ENCODE measurements at regions not wholly inside any gene's neighbourhood (a gene's known extent, or its start where the extent isn't known, plus 50 kb on each side); places are given as distances from the start of the nearest gene placed in this dataset.

GRCh38 chr17:51548125-51548524 lies 287.8 kb downstream of the UTP18 start:
- TF ChIP-seq ZNF114 (CRISPR knock-in tag; IDR thresholded peaks at IDR 0.05): no peak
- TF ChIP-seq EZH2 (IDR thresholded peaks at IDR 0.05; ENCODE audit: low read depth, unreplicated experiment): no peak
- no peak for TF ChIP-seq REST (IDR thresholded peaks at IDR 0.05; ENCODE audit: unreplicated experiment)
- no peak for TF ChIP-seq POLR2AphosphoS5 (IDR thresholded peaks at IDR 0.05; ENCODE audit: low read depth)
- no peak for TF ChIP-seq NANOG (IDR thresholded peaks at IDR 0.05; ENCODE audit: borderline replicate concordance)
- no peak for TF ChIP-seq ZNF331 (CRISPR knock-in tag; IDR thresholded peaks at IDR 0.05; ENCODE audit: low read depth)
- ATAC-seq (no peak), DNase-seq (ENCODE audit: low spot score) (no peak)
- Mint-ChIP-seq H3K4me3 (no peak overlapping the region), H3K9me3 (no peaks in the 10 kb centered on the region), H3K27me3 (ENCODE audit: insufficient read depth, low read depth, poor library complexity) (peaks cover 2% of the 10 kb centered on the region), H3K27ac (no peak overlapping the region), H3K4me1 (peaks cover 5% of the 10 kb centered on the region; the same call in 1 of the 3 replicates), H3K36me3 (ENCODE audit: low read depth) (no peaks in the 10 kb centered on the region)
- no peaks in the 10 kb centered on the region for H3K9me2 ChIP-seq (ENCODE audit: insufficient read depth)
- no peaks in the 10 kb centered on the region for H3K36me3 ChIP-seq (ENCODE audit: insufficient read depth)
- no peak overlapping the region for H3K4me3 ChIP-seq
- no peak overlapping the region for H3K27ac ChIP-seq (ENCODE audit: low read depth)
- no peaks in the 10 kb centered on the region for H3K4me1 ChIP-seq (ENCODE audit: insufficient read depth)
- H3K79me2 ChIP-seq (replicated peaks; ENCODE audit: insufficient read depth): no peaks in the 10 kb centered on the region
- no peak overlapping the region for H3K4me2 ChIP-seq
- no peaks in the 10 kb centered on the region for H4K20me1 ChIP-seq (replicated peaks; ENCODE audit: insufficient read depth)
- no peaks in the 10 kb centered on the region for H3K27me3 ChIP-seq (ENCODE audit: insufficient read depth)
- H2AFZ ChIP-seq: no peak overlapping the region
- no peaks in the 10 kb centered on the region for H3F3A ChIP-seq (replicated peaks; ENCODE audit: low read depth)

- Histone ChIP-seq H3K36me3 (ENCODE audit: insufficient read depth) (no peaks in the 10 kb centered on the region), H3F3A (replicated peaks; ENCODE audit: low read depth) (no peaks in the 10 kb centered on the region), H3K79me2 (replicated peaks; ENCODE audit: insufficient read depth) (no peaks in the 10 kb centered on the region), H3K27me3 (ENCODE audit: insufficient read depth) (no peaks in the 10 kb centered on the region), H3K4me3 (no peak overlapping the region), H4K20me1 (replicated peaks; ENCODE audit: insufficient read depth) (no peaks in the 10 kb centered on the region), H3K4me1 (ENCODE audit: insufficient read depth) (no peaks in the 10 kb centered on the region), H2AFZ (no peak overlapping the region), H3K4me2 (no peak overlapping the region), H3K9me2 (ENCODE audit: insufficient read depth) (0 out of 2 replicates have a peak, but pooled peaks cover 4% of the 10 kb centered on the region), H3K27ac (ENCODE audit: low read depth) (no peak overlapping the region)
- H3K4me3 Mint-ChIP-seq: no peak overlapping the region
- ATAC-seq: no peak
- H3K27me3 Mint-ChIP-seq (ENCODE audit: insufficient read depth, low read depth, poor library complexity): peaks cover 2% of the 10 kb centered on the region
- H3K4me1 Mint-ChIP-seq: no peaks in the 10 kb centered on the region
- no peak for DNase-seq (ENCODE audit: low spot score)
- H3K27ac Mint-ChIP-seq: no peak overlapping the region
- no peaks in the 10 kb centered on the region for H3K9me3 Mint-ChIP-seq
- H3K36me3 Mint-ChIP-seq (ENCODE audit: low read depth): no peaks in the 10 kb centered on the region
- TF ChIP-seq EZH2phosphoT487 (IDR thresholded peaks at IDR 0.05; ENCODE audit: unreplicated experiment): no peak
- TF ChIP-seq CTCF (conservative IDR thresholded peaks at IDR 0.05; ENCODE audit: low read depth in 2 of 2): no peak
- no peak for TF ChIP-seq ZNF462 (CRISPR knock-in tag; IDR thresholded peaks at IDR 0.05)
- no peak for TF ChIP-seq CREB1 (CRISPR knock-in tag; IDR thresholded peaks at IDR 0.05; ENCODE audit: low read depth)
- TF ChIP-seq NANOG (IDR thresholded peaks at IDR 0.05; ENCODE audit: borderline replicate concordance): no peak
- TF ChIP-seq EZH2 (IDR thresholded peaks at IDR 0.05; ENCODE audit: low read depth, unreplicated experiment): no peak
These were observed 294.8 kb downstream of the UTP18 start for GRCh38 chr17:51555153-51555552.
